GM20000 (cell line): ENCODE measurements at regions not wholly inside any gene's neighbourhood (a gene's known extent, or its start where the extent isn't known, plus 50 kb on each side); places are given as distances from the start of the nearest gene placed in this dataset.

Source experiments
- DNase-seq: peaks from one replicate; pipeline ENCODE4 v3.0.0; 2012; ENCODE audit warnings: low spot score
- CTCF ChIP-seq: IDR thresholded peaks from 2 replicates; pipeline ENCODE4 v1.5.1; 2012; ENCODE audit warnings: mild to moderate bottlenecking, control low read depth; ENCODE audit errors: extremely low read depth, missing control alignments

GRCh38 chr17:13085578-13085977, 67.8 kb upstream of the ELAC2 start:
- no peak for DNase-seq
- TF ChIP-seq CTCF = no peak

GRCh38 chr17:13084420-13084819, 66.6 kb upstream of the ELAC2 start:
- no peak for TF ChIP-seq CTCF
- DNase-seq = peak; percentile 21

GRCh38 chr17:13078591-13079385, 61.0 kb upstream of the ELAC2 start:
- no peak for DNase-seq
- no peak for TF ChIP-seq CTCF

- no peak for DNase-seq
- TF ChIP-seq CTCF = no peak
Measured at GRCh38 chr17:13076905-13077304, 59.1 kb upstream of the ELAC2 start.

- no peak for TF ChIP-seq CTCF
- no peak for DNase-seq
Measured at GRCh38 chr17:13074026-13074425, 56.2 kb upstream of the ELAC2 start.

GRCh38 chr17:13073018-13073417, 55.2 kb upstream of the ELAC2 start:
- no peak for TF ChIP-seq CTCF
- DNase-seq = no peak

GRCh38 chr17:13070732-13071131, 52.9 kb upstream of the ELAC2 start:
- TF ChIP-seq CTCF = no peak
- DNase-seq = no peak
